ENCODE measurements at regions not wholly inside any gene's neighbourhood (a gene's known extent, or its start where the extent isn't known, plus 50 kb on each side); places are given as distances from the start of the nearest gene placed in this dataset.
"Not testable (repeated sequence)": the region's sequence is repeated elsewhere in the genome, so short reads cannot be mapped to it uniquely, and the experiment has no call there.

- ATAC-seq (replicated peaks in 6 of 8); H3K4me3 ChIP-seq; H3K27ac ChIP-seq; in situ Hi-C loops (cut with MboI; ENCODE audit: low pct_unique_long_range_greater_than_20kb in 2 of 9, low sequenced_read_pairs in 9 of 9, unreplicated experiment in 9 of 9); H3K4me1 ChIP-seq (replicated peaks in 1 of 2): not testable (repeated sequence)
- WGBS, 10 experiments, result no CpG with 5 or more reads among the region's 4 CpGs
These were observed 158.4 kb downstream of the ANKRD36B start for GRCh38 chr2:97431169-97431725.

- ATAC-seq (replicated peaks in 6 of 8); in situ Hi-C loops (cut with MboI; ENCODE audit: low pct_unique_long_range_greater_than_20kb in 2 of 9, low sequenced_read_pairs in 9 of 9, unreplicated experiment in 9 of 9); H3K27ac ChIP-seq; H3K4me3 ChIP-seq; H3K4me1 ChIP-seq (replicated peaks in 1 of 2): not testable (repeated sequence)
- no CpG with 5 or more reads among the region's 2 CpGs for WGBS, 10 experiments
These were observed 167.3 kb downstream of the ANKRD36B start for GRCh38 chr2:97422376-97422775.

GRCh38 chr2:97406340-97406739, 183.3 kb downstream of the ANKRD36B start:
- H3K4me3 ChIP-seq; H3K27ac ChIP-seq; in situ Hi-C loops (cut with MboI; ENCODE audit: low pct_unique_long_range_greater_than_20kb in 2 of 9, low sequenced_read_pairs in 9 of 9, unreplicated experiment in 9 of 9); H3K4me1 ChIP-seq (replicated peaks in 1 of 2); ATAC-seq (replicated peaks in 6 of 8): not testable (repeated sequence)
- no CpG with 5 or more reads among the region's 2 CpGs for WGBS, 10 experiments

GRCh38 chr2:97405172-97405737, 184.4 kb downstream of the ANKRD36B start:
- no CpG with 5 or more reads among the region's 9 CpGs for whole genome bisulfite sequencing, 10 experiments

GRCh38 chr2:97402678-97403077, 187.0 kb downstream of the ANKRD36B start:
- ATAC-seq (replicated peaks in 6 of 8); H3K27ac ChIP-seq; in situ Hi-C loops (cut with MboI; ENCODE audit: low pct_unique_long_range_greater_than_20kb in 2 of 9, low sequenced_read_pairs in 9 of 9, unreplicated experiment in 9 of 9); H3K4me1 ChIP-seq (replicated peaks in 1 of 2); H3K4me3 ChIP-seq: not testable (repeated sequence)
- no CpG with 5 or more reads among the region's 5 CpGs for WGBS, 10 experiments

More at GRCh38 chr2:97405172-97405737, 184.4 kb downstream of the ANKRD36B start:
- in situ Hi-C loops (cut with MboI; ENCODE audit: low pct_unique_long_range_greater_than_20kb in 2 of 9, low sequenced_read_pairs in 9 of 9, unreplicated experiment in 9 of 9); H3K4me3 ChIP-seq; H3K4me1 ChIP-seq (replicated peaks in 1 of 2); H3K27ac ChIP-seq: not testable (repeated sequence)
- peak in 3 of 8 experiments; percentile 24 to 94 (median 38) for ATAC-seq (replicated peaks in 6 of 8)

GRCh38 chr2:97395691-97396090, 194.0 kb downstream of the ANKRD36B start:
- H3K4me3 ChIP-seq; H3K27ac ChIP-seq; H3K4me1 ChIP-seq (replicated peaks in 1 of 2); ATAC-seq (replicated peaks in 6 of 8); in situ Hi-C loops (cut with MboI; ENCODE audit: low pct_unique_long_range_greater_than_20kb in 2 of 9, low sequenced_read_pairs in 9 of 9, unreplicated experiment in 9 of 9): not testable (repeated sequence)
- no CpG with 5 or more reads among the region's 4 CpGs for WGBS, 10 experiments

- H3K27ac ChIP-seq; H3K4me3 ChIP-seq; in situ Hi-C loops (cut with MboI; ENCODE audit: low pct_unique_long_range_greater_than_20kb in 2 of 9, low sequenced_read_pairs in 9 of 9, unreplicated experiment in 9 of 9); H3K4me1 ChIP-seq (replicated peaks in 1 of 2): not testable (repeated sequence)
- no CpG with 5 or more reads among the region's 4 CpGs for WGBS, 10 experiments
- peak in 2 of 8 experiments; percentile 11 to 25 for ATAC-seq (replicated peaks in 6 of 8)
These were observed 203.9 kb downstream of the ANKRD36B start for GRCh38 chr2:97385803-97386202.

GRCh38 chr2:97375913-97376312, 213.8 kb downstream of the ANKRD36B start:
- H3K4me1 ChIP-seq (replicated peaks in 1 of 2); ATAC-seq (replicated peaks in 6 of 8); H3K27ac ChIP-seq; H3K4me3 ChIP-seq; in situ Hi-C loops (cut with MboI; ENCODE audit: low pct_unique_long_range_greater_than_20kb in 2 of 9, low sequenced_read_pairs in 9 of 9, unreplicated experiment in 9 of 9): not testable (repeated sequence)
- no CpG with 5 or more reads among the region's 4 CpGs for WGBS, 10 experiments

- ATAC-seq (replicated peaks in 6 of 8); in situ Hi-C loops (cut with MboI; ENCODE audit: low pct_unique_long_range_greater_than_20kb in 2 of 9, low sequenced_read_pairs in 9 of 9, unreplicated experiment in 9 of 9); H3K27ac ChIP-seq; H3K4me3 ChIP-seq; H3K4me1 ChIP-seq (replicated peaks in 1 of 2): not testable (repeated sequence)
- WGBS, 10 experiments, result no CpG with 5 or more reads among the region's 7 CpGs
These were observed 215.3 kb downstream of the ANKRD36B start for GRCh38 chr2:97374426-97374825.

- ATAC-seq (replicated peaks in 6 of 8); in situ Hi-C loops (cut with MboI; ENCODE audit: low pct_unique_long_range_greater_than_20kb in 2 of 9, low sequenced_read_pairs in 9 of 9, unreplicated experiment in 9 of 9); H3K4me1 ChIP-seq (replicated peaks in 1 of 2); H3K27ac ChIP-seq; H3K4me3 ChIP-seq: not testable (repeated sequence)
- WGBS, 10 experiments, result no CpG with 5 or more reads among the region's 4 CpGs
These were observed 226.5 kb downstream of the ANKRD36B start for GRCh38 chr2:97363159-97363558.

GRCh38 chr2:97359861-97360584, 229.7 kb downstream of the ANKRD36B start:
- H3K27ac ChIP-seq, result no peak overlapping the region
- H3K4me3 ChIP-seq, result no peak overlapping the region
- 0 to 100% (median 87%) methylated on average over 1 to 4 of the region's 5 CpGs; no CpG with 5 or more reads in 7 of the 10 experiments for WGBS, 10 experiments
- H3K4me1 ChIP-seq (replicated peaks in 1 of 2), result no peaks in the 10 kb centered on the region
- in situ Hi-C loops (cut with MboI; ENCODE audit: low pct_unique_long_range_greater_than_20kb in 2 of 9, low sequenced_read_pairs in 9 of 9, unreplicated experiment in 9 of 9), result no loop called here
- ATAC-seq (replicated peaks in 6 of 8), result peak in 2 of 8 experiments; percentile 68 to 83

GRCh38 chr2:97355887-97356286, 233.8 kb downstream of the ANKRD36B start:
- H3K4me1 ChIP-seq (replicated peaks in 1 of 2), result peaks cover 0 to 2% of the 10 kb centered on the region in 2 donors
- H3K27ac ChIP-seq, result no peak overlapping the region
- ATAC-seq (replicated peaks in 6 of 8), result peak in 1 of 8 experiments; percentile 82
- in situ Hi-C loops (cut with MboI; ENCODE audit: low pct_unique_long_range_greater_than_20kb in 2 of 9, low sequenced_read_pairs in 9 of 9, unreplicated experiment in 9 of 9), result no loop called here
- no peak overlapping the region for H3K4me3 ChIP-seq
- 0 to 100% (median 66%) methylated on average over 1 to 3 of the region's 4 CpGs; no CpG with 5 or more reads in 5 of the 10 experiments for WGBS, 10 experiments

GRCh38 chr2:97355176-97355575, 234.5 kb downstream of the ANKRD36B start:
- in situ Hi-C loops (cut with MboI; ENCODE audit: low pct_unique_long_range_greater_than_20kb in 2 of 9, low sequenced_read_pairs in 9 of 9, unreplicated experiment in 9 of 9), result no loop called here
- no peak for ATAC-seq (replicated peaks in 6 of 8)
- WGBS, 10 experiments, result 24 to 100% (median 59%) methylated on average over 1 to 3 of the region's 3 CpGs

More at GRCh38 chr2:97355176-97355575, 234.5 kb downstream of the ANKRD36B start:
- Histone ChIP-seq H3K4me3 (no peak overlapping the region), H3K4me1 (replicated peaks in 1 of 2) (peaks cover 0 to 2% of the 10 kb centered on the region in 2 donors), H3K27ac (no peak overlapping the region)
